ENCODE measurements at regions not wholly inside any gene's neighbourhood (a gene's known extent, or its start where the extent isn't known, plus 50 kb on each side); places are given as distances from the start of the nearest gene placed in this dataset.

GRCh38 chr4:149202117-149202516 is 613.5 kb downstream of the IQCM start:
- no peak overlapping the region for H2AFZ ChIP-seq (ENCODE audit: control insufficient read depth, low read length)
- H3K9ac ChIP-seq (ENCODE audit: control insufficient read depth, extremely low read depth, insufficient read depth, low read length): no peak overlapping the region
- H3K4me2 ChIP-seq (ENCODE audit: control insufficient read depth, extremely low read depth, insufficient read depth, low read depth, low read length): no peak overlapping the region
- dilution Hi-C loops (cut with MboI; ENCODE audit: extremely low pct_ligation_motif_present, low sequenced_read_pairs): no loop called here
- FAIRE-seq (no peak), DNase-seq (ENCODE audit: low read depth, low spot score) (no peak)
- H4K20me1 ChIP-seq (ENCODE audit: control insufficient read depth, extremely low read depth, insufficient read depth, low read length): no peaks in the 10 kb centered on the region
- no peak overlapping the region for H3K4me3 ChIP-seq (ENCODE audit: control insufficient read depth in 2 of 3, extremely low read depth in 1 of 3, insufficient read depth in 2 of 3, low read depth in 1 of 3, low read length in 3 of 3)
- H3K27me3 ChIP-seq (ENCODE audit: control insufficient read depth, extremely low read depth, insufficient read depth, low read length): peaks cover 3% of the 10 kb centered on the region
- H3K79me2 ChIP-seq (ENCODE audit: control insufficient read depth, insufficient read depth, low read length): no peaks in the 10 kb centered on the region
- H3K9me3 ChIP-seq (ENCODE audit: control insufficient read depth, low read depth, low read length): no peaks in the 10 kb centered on the region
- H3K4me1 ChIP-seq (ENCODE audit: control insufficient read depth, extremely low read depth, insufficient read depth, low read length): no peaks in the 10 kb centered on the region
- H3K36me3 ChIP-seq (ENCODE audit: control insufficient read depth in 2 of 2, extremely low read depth in 1 of 2, insufficient read depth in 2 of 2, low read length in 2 of 2): no peaks in the 10 kb centered on the region
- H3K27ac ChIP-seq (ENCODE audit: control insufficient read depth, insufficient read depth, low read length): no peak overlapping the region
- no peaks in the 10 kb centered on the region for H3K9me1 ChIP-seq (ENCODE audit: control insufficient read depth, extremely low read depth, insufficient read depth, low read length)
- no peak for TF ChIP-seq CTCF (optimal IDR thresholded peaks at IDR 0.05 in 1 of 3, IDR thresholded peaks at IDR 0.05 in 1 of 3, conservative IDR thresholded peaks at IDR 0.05 in 1 of 3; ENCODE audit: extremely low read depth in 1 of 3, insufficient read depth in 2 of 3, low read length in 3 of 3)
- no peak for TF ChIP-seq EZH2 (IDR thresholded peaks at IDR 0.05; ENCODE audit: low read length)

GRCh38 chr4:149199594-149199993 is 616.0 kb downstream of the IQCM start:
- H2AFZ ChIP-seq (ENCODE audit: control insufficient read depth, low read length): no peak overlapping the region
- no peaks in the 10 kb centered on the region for H3K4me1 ChIP-seq (ENCODE audit: control insufficient read depth, extremely low read depth, insufficient read depth, low read length)
- no peak overlapping the region for H3K4me3 ChIP-seq (ENCODE audit: control insufficient read depth in 2 of 3, extremely low read depth in 1 of 3, insufficient read depth in 2 of 3, low read depth in 1 of 3, low read length in 3 of 3)
- no peaks in the 10 kb centered on the region for H4K20me1 ChIP-seq (ENCODE audit: control insufficient read depth, extremely low read depth, insufficient read depth, low read length)
- H3K4me2 ChIP-seq (ENCODE audit: control insufficient read depth, extremely low read depth, insufficient read depth, low read depth, low read length): no peak overlapping the region
- no peak for FAIRE-seq
- no peak overlapping the region for H3K9ac ChIP-seq (ENCODE audit: control insufficient read depth, extremely low read depth, insufficient read depth, low read length)
- DNase-seq (ENCODE audit: low read depth, low spot score): no peak
- H3K79me2 ChIP-seq (ENCODE audit: control insufficient read depth, insufficient read depth, low read length): no peaks in the 10 kb centered on the region
- no peaks in the 10 kb centered on the region for H3K9me3 ChIP-seq (ENCODE audit: control insufficient read depth, low read depth, low read length)
- no peak for TF ChIP-seq EZH2 (IDR thresholded peaks at IDR 0.05; ENCODE audit: low read length)
- no peak for TF ChIP-seq CTCF (optimal IDR thresholded peaks at IDR 0.05 in 1 of 3, IDR thresholded peaks at IDR 0.05 in 1 of 3, conservative IDR thresholded peaks at IDR 0.05 in 1 of 3; ENCODE audit: extremely low read depth in 1 of 3, insufficient read depth in 2 of 3, low read length in 3 of 3)
- dilution Hi-C loops (cut with MboI; ENCODE audit: extremely low pct_ligation_motif_present, low sequenced_read_pairs): no loop called here
- H3K27me3 ChIP-seq (ENCODE audit: control insufficient read depth, extremely low read depth, insufficient read depth, low read length): peaks cover 3% of the 10 kb centered on the region
- no peaks in the 10 kb centered on the region for H3K9me1 ChIP-seq (ENCODE audit: control insufficient read depth, extremely low read depth, insufficient read depth, low read length)
- H3K27ac ChIP-seq (ENCODE audit: control insufficient read depth, insufficient read depth, low read length): no peak overlapping the region
- H3K36me3 ChIP-seq (ENCODE audit: control insufficient read depth in 2 of 2, extremely low read depth in 1 of 2, insufficient read depth in 2 of 2, low read length in 2 of 2): no peaks in the 10 kb centered on the region
